Stomach (tissue), 8 donors: ENCODE measurements at regions not wholly inside any gene's neighbourhood (a gene's known extent, or its start where the extent isn't known, plus 50 kb on each side); places are given as distances from the start of the nearest gene placed in this dataset.
A peak's percentile ranks its signal among the peaks of the same experiment; 100 is the strongest.

Experiments
- DNase-seq, 2 donors: peaks; one replicate each; pipeline versions ENCODE4 v3.0.0 to v3.0.0-alpha.2; 2013 to 2019
- H3K27ac ChIP-seq, 5 donors: fragments of 200-600 bp in 4 of 5; sonication (generic) in 4 of 5; one replicate each; pipeline ENCODE4 v1.5.1; 2013 to 2019; ENCODE audit warnings: mild to moderate bottlenecking in 1 of 5, moderate library complexity in 1 of 5
- H3K27me3 ChIP-seq, 3 donors: fragments of 200-600 bp; sonication (generic); one replicate each; pipeline ENCODE4 v1.5.1; 2017 to 2019; ENCODE audit warnings: mixed run types in 1 of 3
- H3K36me3 ChIP-seq, 4 donors: fragments of 200-600 bp; sonication (generic); 1 replicate in 3 of 4; 2 replicates in 1 of 4; pipeline ENCODE4 v1.5.1; 2016 to 2019
- H3K4me1 ChIP-seq, 4 donors: fragments of 200-600 bp; sonication (generic); one replicate each; pipeline ENCODE4 v1.5.1; 2016 to 2019
- H3K4me3 ChIP-seq, 4 donors: fragments of 200-600 bp; sonication (generic) in 3 of 4; one replicate each; pipeline ENCODE4 v1.5.1; 2016 to 2019; ENCODE audit warnings: mild to moderate bottlenecking in 1 of 4
- H3K9me3 ChIP-seq, 4 donors: fragments of 200-600 bp; sonication (generic); one replicate each; pipeline ENCODE4 v1.5.1; 2016 to 2019
- EP300 ChIP-seq: sonication (generic); formaldehyde crosslinking; IDR thresholded peaks from one replicate; pipeline ENCODE4 v1.6.1; 2017; ENCODE audit warnings: antibody characterized with exemption
- POLR2A ChIP-seq, 4 donors: fragments of 450-650 bp; IDR thresholded peaks; one replicate each; pipeline ENCODE4 v1.6.1; 2016; ENCODE audit warnings: antibody characterized with exemption in 4 of 4, control low read depth in 2 of 4, mild to moderate bottlenecking in 1 of 4, moderate library complexity in 1 of 4
- POLR2AphosphoS5 ChIP-seq, 3 donors: sonication (generic); formaldehyde crosslinking; IDR thresholded peaks; one replicate each; pipeline ENCODE4 v1.6.1; 2016; ENCODE audit warnings: antibody characterized with exemption in 3 of 3
- WGBS, 5 donors: extraction: QIAGEN DNeasy Blood & Tissue Kit in 3 of 5; methylation state at CpG; one replicate each; pipeline versions ENCODE4 v1.1.5 to v1.1.7; 2013 to 2018; 5-methylcytosine and 5-hydroxymethylcytosine counted together
- intact Hi-C: fragments of 100-400 bp; cut with DNase I; formaldehyde crosslinking; loops from one replicate; pipeline ENCODE4 v1.15.1; 2023; ENCODE audit warnings: low total_unique reads
- TF ChIP-seq, protein P1 (sequence below), 7 experiments: fragments of 450-650 bp in 4 of 7; fragments of 200-600 bp in 3 of 7; sonication (generic) in 3 of 7; IDR thresholded peaks; one replicate each; pipeline ENCODE4 v1.5.1; 2016 to 2019; ENCODE audit warnings: antibody characterized with exemption in 7 of 7, control low read depth in 2 of 7, mild to moderate bottlenecking in 1 of 7
- donor health status: healthy with polysubstance abuse.
- donor health status: Bipolar disorder and iron deficiency.
- donor health status: healthy.

GRCh38 chr3:144265542-144266100 is 294.0 kb downstream of the DIPK2A start:
- Histone ChIP-seq H3K27me3 (no peaks in the 10 kb centered on the region), H3K27ac (no peak overlapping the region), H3K4me3 (no peak overlapping the region), H3K36me3 (no peaks in the 10 kb centered on the region), H3K9me3 (no peaks in the 10 kb centered on the region), H3K4me1 (peaks cover 0 to 10% (median 0%) of the 10 kb centered on the region in 4 donors)
- intact Hi-C loops: no loop called here
- no peak for DNase-seq
- 67 to 81% (median 73%) methylated on average over 3 of the region's 3 CpGs for WGBS, 5 donors
- TF ChIP-seq POLR2A (IDR thresholded peaks at IDR 0.05): no peak
- TF ChIP-seq, protein P1, sequence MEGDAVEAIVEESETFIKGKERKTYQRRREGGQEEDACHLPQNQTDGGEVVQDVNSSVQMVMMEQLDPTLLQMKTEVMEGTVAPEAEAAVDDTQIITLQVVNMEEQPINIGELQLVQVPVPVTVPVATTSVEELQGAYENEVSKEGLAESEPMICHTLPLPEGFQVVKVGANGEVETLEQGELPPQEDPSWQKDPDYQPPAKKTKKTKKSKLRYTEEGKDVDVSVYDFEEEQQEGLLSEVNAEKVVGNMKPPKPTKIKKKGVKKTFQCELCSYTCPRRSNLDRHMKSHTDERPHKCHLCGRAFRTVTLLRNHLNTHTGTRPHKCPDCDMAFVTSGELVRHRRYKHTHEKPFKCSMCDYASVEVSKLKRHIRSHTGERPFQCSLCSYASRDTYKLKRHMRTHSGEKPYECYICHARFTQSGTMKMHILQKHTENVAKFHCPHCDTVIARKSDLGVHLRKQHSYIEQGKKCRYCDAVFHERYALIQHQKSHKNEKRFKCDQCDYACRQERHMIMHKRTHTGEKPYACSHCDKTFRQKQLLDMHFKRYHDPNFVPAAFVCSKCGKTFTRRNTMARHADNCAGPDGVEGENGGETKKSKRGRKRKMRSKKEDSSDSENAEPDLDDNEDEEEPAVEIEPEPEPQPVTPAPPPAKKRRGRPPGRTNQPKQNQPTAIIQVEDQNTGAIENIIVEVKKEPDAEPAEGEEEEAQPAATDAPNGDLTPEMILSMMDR (IDR thresholded peaks at IDR 0.05): no peak
- no peak for TF ChIP-seq EP300
- no peak for TF ChIP-seq POLR2AphosphoS5 (IDR thresholded peaks at IDR 0.05)

- H3K36me3 ChIP-seq: no peaks in the 10 kb centered on the region
- intact Hi-C loops: no loop called here
- peak in 1 of 2 donors; percentile 6 for DNase-seq
- H3K27me3 ChIP-seq: no peaks in the 10 kb centered on the region
- no peaks in the 10 kb centered on the region for H3K4me1 ChIP-seq
- TF ChIP-seq POLR2A (IDR thresholded peaks at IDR 0.05) (no peak), EP300 (no peak), POLR2AphosphoS5 (IDR thresholded peaks at IDR 0.05) (no peak)
- TF ChIP-seq, protein P1 (IDR thresholded peaks at IDR 0.05): no peak
- H3K4me3 ChIP-seq: no peak overlapping the region
- H3K9me3 ChIP-seq: no peaks in the 10 kb centered on the region
- H3K27ac ChIP-seq: no peak overlapping the region
- 66 to 90% (median 75%) methylated on average over 3 of the region's 3 CpGs for WGBS, 5 donors
Measured at GRCh38 chr3:144270100-144270499, 298.5 kb downstream of the DIPK2A start.

DNA sequence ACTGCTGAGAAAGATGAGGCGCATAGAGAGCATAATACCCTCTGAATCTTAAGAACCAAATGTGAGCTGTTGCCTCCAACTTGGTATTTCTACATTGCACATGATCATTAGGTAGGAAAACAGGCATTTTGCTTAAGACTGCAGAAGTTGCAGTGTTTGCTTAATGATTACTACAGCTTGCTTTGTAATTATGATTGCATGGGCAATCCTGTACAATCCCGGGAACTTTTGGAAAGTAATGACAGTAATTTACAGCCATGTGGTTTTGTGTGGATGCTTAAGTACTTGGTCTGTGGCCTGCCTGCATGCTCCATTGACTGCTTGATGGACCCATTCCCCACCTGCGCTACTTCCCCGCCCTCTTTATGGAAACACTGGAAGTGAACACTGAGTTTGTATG is 301.1 kb downstream of the DIPK2A start:
- Histone ChIP-seq H3K9me3 (no peaks in the 10 kb centered on the region), H3K36me3 (no peaks in the 10 kb centered on the region), H3K4me1 (no peaks in the 10 kb centered on the region), H3K27ac (no peak overlapping the region), H3K27me3 (no peaks in the 10 kb centered on the region), H3K4me3 (no peak overlapping the region)
- no peak for DNase-seq
- WGBS, 5 donors: 71 to 84% (median 80%) methylated on average over 4 of the region's 4 CpGs
- TF ChIP-seq, protein P1 (IDR thresholded peaks at IDR 0.05): no peak
- TF ChIP-seq POLR2AphosphoS5 (IDR thresholded peaks at IDR 0.05) (no peak), POLR2A (IDR thresholded peaks at IDR 0.05) (no peak), EP300 (no peak)
- intact Hi-C loops: no loop called here

- TF ChIP-seq, protein P1 (IDR thresholded peaks at IDR 0.05): no peak
- Histone ChIP-seq H3K27me3 (no peaks in the 10 kb centered on the region), H3K27ac (no peak overlapping the region), H3K9me3 (no peaks in the 10 kb centered on the region), H3K4me1 (no peaks in the 10 kb centered on the region), H3K36me3 (no peaks in the 10 kb centered on the region), H3K4me3 (no peak overlapping the region)
- WGBS, 5 donors: 65 to 79% (median 74%) methylated on average over 2 of the region's 2 CpGs
- intact Hi-C loops: no loop called here
- DNase-seq: no peak
Measured at GRCh38 chr3:144273601-144274000, 302.0 kb downstream of the DIPK2A start.
